ENCODE measurements at regions not wholly inside any gene's neighbourhood (a gene's known extent, or its start where the extent isn't known, plus 50 kb on each side); places are given as distances from the start of the nearest gene placed in this dataset.

DNA sequence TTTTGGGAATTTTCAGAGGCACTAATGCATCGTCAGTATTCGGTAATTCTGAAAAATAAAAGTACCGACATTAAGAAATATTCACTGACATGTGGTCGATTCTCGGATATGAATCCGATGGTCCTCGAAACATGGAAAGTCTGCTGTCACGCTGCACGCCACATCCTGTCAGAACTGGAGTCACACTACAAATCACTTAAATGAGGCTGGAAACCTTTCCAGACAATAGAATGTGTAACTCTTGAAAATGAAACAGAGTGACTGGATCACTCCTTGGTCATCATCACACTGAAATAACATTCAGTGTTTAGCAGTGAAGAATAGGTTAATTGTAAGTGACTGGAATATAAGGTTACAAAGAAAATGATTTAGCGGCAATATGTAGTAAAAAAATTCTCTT is 620.1 kb upstream of the ADAMTS5 start:
- TF ChIP-seq, protein P1, sequence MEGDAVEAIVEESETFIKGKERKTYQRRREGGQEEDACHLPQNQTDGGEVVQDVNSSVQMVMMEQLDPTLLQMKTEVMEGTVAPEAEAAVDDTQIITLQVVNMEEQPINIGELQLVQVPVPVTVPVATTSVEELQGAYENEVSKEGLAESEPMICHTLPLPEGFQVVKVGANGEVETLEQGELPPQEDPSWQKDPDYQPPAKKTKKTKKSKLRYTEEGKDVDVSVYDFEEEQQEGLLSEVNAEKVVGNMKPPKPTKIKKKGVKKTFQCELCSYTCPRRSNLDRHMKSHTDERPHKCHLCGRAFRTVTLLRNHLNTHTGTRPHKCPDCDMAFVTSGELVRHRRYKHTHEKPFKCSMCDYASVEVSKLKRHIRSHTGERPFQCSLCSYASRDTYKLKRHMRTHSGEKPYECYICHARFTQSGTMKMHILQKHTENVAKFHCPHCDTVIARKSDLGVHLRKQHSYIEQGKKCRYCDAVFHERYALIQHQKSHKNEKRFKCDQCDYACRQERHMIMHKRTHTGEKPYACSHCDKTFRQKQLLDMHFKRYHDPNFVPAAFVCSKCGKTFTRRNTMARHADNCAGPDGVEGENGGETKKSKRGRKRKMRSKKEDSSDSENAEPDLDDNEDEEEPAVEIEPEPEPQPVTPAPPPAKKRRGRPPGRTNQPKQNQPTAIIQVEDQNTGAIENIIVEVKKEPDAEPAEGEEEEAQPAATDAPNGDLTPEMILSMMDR (IDR thresholded peaks at IDR 0.05; ENCODE audit: insufficient read depth, low read depth, low read length): no peak
- no peak for TF ChIP-seq EZH2 (IDR thresholded peaks at IDR 0.05; ENCODE audit: insufficient read depth, low read length)
